Uterus (tissue), 2 donors: ENCODE measurements at regions not wholly inside any gene's neighbourhood (a gene's known extent, or its start where the extent isn't known, plus 50 kb on each side); places are given as distances from the start of the nearest gene placed in this dataset.

Experiments
- CTCF ChIP-seq, 4 experiments: fragments of 200-600 bp in 2 of 4; fragments of 450-650 bp in 2 of 4; sonication (generic) in 2 of 4; IDR thresholded peaks; one replicate each; pipeline ENCODE4 v1.5.1; 2016 to 2019; ENCODE audit warnings: antibody characterized with exemption in 4 of 4, mild to moderate bottlenecking in 2 of 4, moderate library complexity in 1 of 4
- POLR2A ChIP-seq, 2 donors: fragments of 450-650 bp; IDR thresholded peaks; one replicate each; pipeline ENCODE4 v1.6.1; 2016; ENCODE audit warnings: antibody characterized with exemption in 2 of 2, mild to moderate bottlenecking in 1 of 2, moderate library complexity in 1 of 2

- TF ChIP-seq CTCF (IDR thresholded peaks at IDR 0.05) (no peak), POLR2A (IDR thresholded peaks at IDR 0.05) (no peak)
Observed at GRCh38 chr5:35309365-35310130, 79.3 kb upstream of the PRLR start.
